Neural cell (in vitro differentiated cells): ENCODE measurements at regions not wholly inside any gene's neighbourhood (a gene's known extent, or its start where the extent isn't known, plus 50 kb on each side); places are given as distances from the start of the nearest gene placed in this dataset.

Experiments used
- H2AFZ ChIP-seq: fragments of 200-600, 300-800 bp; sonication (generic), shearing (Covaris generic); 2 replicates; pipeline ENCODE4 v1.6.0; 2014; ENCODE audit warnings: low read depth, mild to moderate bottlenecking, antibody characterized with exemption, low read length, moderate library complexity
- H3F3A ChIP-seq: fragments of 200-600 bp; shearing (Covaris generic); 2 replicates; pipeline ENCODE4 v1.6.1; 2016; ENCODE audit warnings: mild to moderate bottlenecking, moderate library complexity, mixed read lengths, antibody characterized with exemption, low read length; ENCODE audit not compliant: insufficient read depth, poor library complexity, severe bottlenecking
- H3K27ac ChIP-seq: fragments of 200-600, 300-800 bp; sonication (generic), shearing (Covaris generic); 2 replicates; pipeline ENCODE4 v1.5.1; 2014; ENCODE audit warnings: mild to moderate bottlenecking, low read length, moderate library complexity
- H3K27me3 ChIP-seq: fragments of 300-800, 200-600 bp; sonication (generic), shearing (Covaris generic); 2 replicates; pipeline ENCODE4 v1.6.0; 2014; ENCODE audit warnings: mild to moderate bottlenecking, low read depth, low read length, moderate library complexity; ENCODE audit not compliant: insufficient read depth
- H3K36me3 ChIP-seq: fragments of 300-800, 200-600 bp; sonication (generic), shearing (Covaris generic); 2 replicates; pipeline ENCODE4 v1.5.1; 2014; ENCODE audit warnings: mild to moderate bottlenecking, antibody characterized with exemption, low read length, moderate library complexity; ENCODE audit not compliant: insufficient read depth
- H3K4me2 ChIP-seq: fragments of 300-800, 200-600 bp; sonication (generic), shearing (Covaris generic); 2 replicates; pipeline ENCODE4 v1.6.0; 2014; ENCODE audit warnings: mild to moderate bottlenecking, low read length
- H3K4me3 ChIP-seq: fragments of 300-800, 200-600 bp; sonication (generic), shearing (Covaris generic); 2 replicates; pipeline ENCODE4 v1.5.1; 2014; ENCODE audit warnings: mild to moderate bottlenecking, low read length, moderate library complexity
- H3K79me2 ChIP-seq: fragments of 200-600 bp; shearing (Covaris generic); replicated peaks from 2 replicates; pipeline ENCODE4 v1.6.0; 2014; ENCODE audit warnings: mild to moderate bottlenecking, low read length, moderate library complexity; ENCODE audit not compliant: insufficient read depth
- H3K9ac ChIP-seq: fragments of 300-800, 200-600 bp; sonication (generic), shearing (Covaris generic); 2 replicates; pipeline ENCODE4 v1.6.1; 2016; ENCODE audit warnings: mild to moderate bottlenecking, low read length, mixed read lengths
- H3K9me2 ChIP-seq: fragments of 200-600 bp; shearing (Covaris generic); 2 replicates; pipeline ENCODE4 v1.6.1; 2016; ENCODE audit warnings: mild to moderate bottlenecking, low read length, mixed read lengths; ENCODE audit not compliant: insufficient read depth
- H3K9me3 ChIP-seq: fragments of 200-600, 300-800 bp; sonication (generic), shearing (Covaris generic); 2 replicates; pipeline ENCODE4 v1.6.1; 2016; ENCODE audit warnings: mild to moderate bottlenecking, mixed run types, low read length, moderate library complexity, mixed read lengths
- H4K20me1 ChIP-seq: fragments of 200-600 bp; shearing (Covaris generic); 2 replicates; pipeline ENCODE4 v1.6.1; 2016; ENCODE audit warnings: mild to moderate bottlenecking, mixed run types; ENCODE audit not compliant: insufficient read depth
- CTCF ChIP-seq: fragments of 450-650 bp; IDR thresholded peaks from 2 replicates; pipeline ENCODE4 v1.5.1; 2014; ENCODE audit warnings: antibody characterized with exemption, mild to moderate bottlenecking, moderate library complexity; ENCODE audit not compliant: poor library complexity, severe bottlenecking
- EP300 ChIP-seq: fragments of 450-650 bp; conservative IDR thresholded peaks from 2 replicates; pipeline ENCODE4 v1.6.1; 2014; ENCODE audit warnings: antibody characterized with exemption, mild to moderate bottlenecking, moderate library complexity; ENCODE audit not compliant: poor library complexity, severe bottlenecking
- EZH2 ChIP-seq: fragments of 200-600, 300-800 bp; shearing (Covaris generic), sonication (generic); IDR thresholded peaks from 2 replicates; pipeline ENCODE4 v1.6.1; 2014; ENCODE audit warnings: antibody characterized with exemption, low read length, borderline replicate concordance, mild to moderate bottlenecking; ENCODE audit not compliant: insufficient read depth, poor library complexity, severe bottlenecking
- MXI1 ChIP-seq: fragments of 450-650 bp; conservative IDR thresholded peaks from 2 replicates; pipeline ENCODE4 v1.6.1; 2014; ENCODE audit warnings: antibody characterized with exemption, mild to moderate bottlenecking; ENCODE audit not compliant: poor library complexity, severe bottlenecking
- POLR2AphosphoS5 ChIP-seq: IDR thresholded peaks from 2 replicates; pipeline ENCODE4 v1.6.1; 2012
- RAD21 ChIP-seq: fragments of 450-650 bp; conservative IDR thresholded peaks from 2 replicates; pipeline ENCODE4 v1.6.1; 2014; ENCODE audit warnings: antibody characterized with exemption, mild to moderate bottlenecking, moderate library complexity
- REST ChIP-seq: IDR thresholded peaks from 2 replicates; pipeline ENCODE4 v1.6.1; 2012; ENCODE audit warnings: borderline replicate concordance
- SMC3 ChIP-seq: fragments of 450-650 bp; conservative IDR thresholded peaks from 2 replicates; pipeline ENCODE4 v1.6.1; 2014; ENCODE audit warnings: antibody characterized with exemption, mild to moderate bottlenecking, moderate library complexity; ENCODE audit not compliant: poor library complexity
- TAF1 ChIP-seq: IDR thresholded peaks from 2 replicates; pipeline ENCODE4 v1.6.1; 2012; ENCODE audit warnings: low read depth

- H3F3A ChIP-seq = no peaks in the 10 kb centered on the region
These were observed 961.7 kb upstream of the TMEFF2 start for GRCh38 chr2:193156480-193156879.

GRCh38 chr2:193154076-193154475 is 959.3 kb upstream of the TMEFF2 start:
- no peaks in the 10 kb centered on the region for H3K27me3 ChIP-seq
- H3K9ac ChIP-seq = no peak overlapping the region
- no peak overlapping the region for H2AFZ ChIP-seq
- H3K79me2 ChIP-seq = no peaks in the 10 kb centered on the region
- H3K9me2 ChIP-seq = no peaks in the 10 kb centered on the region
- no peak overlapping the region for H3K4me2 ChIP-seq
- no peaks in the 10 kb centered on the region for H4K20me1 ChIP-seq
- no peak overlapping the region for H3K27ac ChIP-seq
- no peaks in the 10 kb centered on the region for H3K9me3 ChIP-seq
- H3K36me3 ChIP-seq = no peaks in the 10 kb centered on the region
- H3F3A ChIP-seq = no peaks in the 10 kb centered on the region
- no peak overlapping the region for H3K4me3 ChIP-seq
- TF ChIP-seq EZH2 = no peak
- TF ChIP-seq CTCF = no peak
- TF ChIP-seq EP300 = no peak
- TF ChIP-seq POLR2AphosphoS5 = no peak
- TF ChIP-seq REST = no peak
- TF ChIP-seq RAD21 = no peak
- TF ChIP-seq TAF1 = no peak

More at GRCh38 chr2:193156480-193156879, 961.7 kb upstream of the TMEFF2 start:
- Histone ChIP-seq H3K27me3 (no peaks in the 10 kb centered on the region), H3K9ac (no peak overlapping the region), H3K9me3 (no peaks in the 10 kb centered on the region), H4K20me1 (no peaks in the 10 kb centered on the region), H3K27ac (no peak overlapping the region), H3K36me3 (no peaks in the 10 kb centered on the region), H3K4me2 (no peak overlapping the region), H2AFZ (no peak overlapping the region), H3K9me2 (no peaks in the 10 kb centered on the region), H3K4me3 (no peak overlapping the region), H3K79me2 (no peaks in the 10 kb centered on the region)
- TF ChIP-seq SMC3 = no peak
- TF ChIP-seq REST = no peak
- TF ChIP-seq CTCF = no peak
- no peak for TF ChIP-seq POLR2AphosphoS5
- no peak for TF ChIP-seq RAD21
- TF ChIP-seq MXI1 = no peak
- no peak for TF ChIP-seq TAF1
- TF ChIP-seq EZH2 = no peak
- no peak for TF ChIP-seq EP300
